ENCODE measurements at regions not wholly inside any gene's neighbourhood (a gene's known extent, or its start where the extent isn't known, plus 50 kb on each side); places are given as distances from the start of the nearest gene placed in this dataset.

DNA sequence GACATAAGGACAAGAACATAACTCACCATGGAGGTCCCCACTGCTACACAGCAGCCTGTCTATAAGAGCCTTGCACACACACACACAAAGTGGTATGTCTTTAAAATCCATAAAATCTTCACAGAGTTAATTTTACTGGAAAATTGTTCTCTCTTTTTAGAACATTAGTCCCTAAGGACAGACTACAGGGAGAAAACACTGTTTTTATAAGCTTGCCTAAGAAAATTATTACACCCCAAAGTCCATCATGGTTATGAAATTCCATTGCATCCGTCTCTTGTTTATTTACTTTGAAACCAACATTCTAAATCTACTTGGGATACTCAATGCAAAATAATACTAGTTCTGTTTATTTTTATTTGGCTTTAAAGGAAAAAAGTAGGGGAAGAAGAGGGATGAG, 197.4 kb downstream of the SETD4 start:
- WGBS (ENCODE audit: low lambda C conversion rate): 65% methylated on average over 1 of the region's 1 CpG
- H3K9ac ChIP-seq (ENCODE audit: insufficient read depth, low read depth, low read length): no peak overlapping the region
- FAIRE-seq: no peak
- H3K4me3 ChIP-seq (replicated peaks in 1 of 3; ENCODE audit: insufficient read depth in 1 of 3, low read depth in 2 of 3, low read length in 3 of 3): no peak overlapping the region
- H4K20me1 ChIP-seq (ENCODE audit: insufficient read depth, low read length): no peaks in the 10 kb centered on the region
- ChIA-PET CTCF (ENCODE audit: low intra/inter-chr PET ratio, low total read pairs) (no interaction called here), POLR2A (no interaction called here)
- H3K27ac ChIP-seq (ENCODE audit: extremely low read length, insufficient read depth, low read length): no peak overlapping the region
- no peak overlapping the region for H2AFZ ChIP-seq (ENCODE audit: low read length)
- no TSS peak for BruUV-seq (replicated peaks)
- no peaks in the 10 kb centered on the region for H3K79me2 ChIP-seq (ENCODE audit: insufficient read depth, low read length)
- no peaks in the 10 kb centered on the region for H3K27me3 ChIP-seq (ENCODE audit: control insufficient read depth in 1 of 2, insufficient read depth in 2 of 2, low read length in 2 of 2)
- no peaks in the 10 kb centered on the region for H3K9me3 ChIP-seq (ENCODE audit: low read length)
- intact Hi-C loops (cut with micrococcal nuclease; ENCODE audit: unreplicated experiment): no loop called here
- no peak for DNase-seq (ENCODE audit: low spot score)
- no peak for TF ChIP-seq CCAR2 (optimal IDR thresholded peaks at IDR 0.05; ENCODE audit: low read depth, low read length)
- TF ChIP-seq ZNF772 (CRISPR knock-in tag; IDR thresholded peaks at IDR 0.05): no peak
- TF ChIP-seq MNT (IDR thresholded peaks at IDR 0.05): no peak
- no peak overlapping the region for H3K4me2 ChIP-seq (ENCODE audit: low read depth, low read length)
- no peak for ATAC-seq
- H3K4me1 ChIP-seq (ENCODE audit: insufficient read depth, low read length): no peaks in the 10 kb centered on the region
- in situ Hi-C loops (cut with HindIII; ENCODE audit: extremely low pct_ligation_motif_present, low pct_unique_long_range_greater_than_20kb): no loop called here
- no peaks in the 10 kb centered on the region for H3K36me3 ChIP-seq (replicated peaks in 1 of 2; ENCODE audit: control insufficient read depth in 1 of 2, insufficient read depth in 2 of 2, low read length in 2 of 2)

GRCh38 chr21:35861661-35862060, 198.7 kb downstream of the SETD4 start:
- CTCF ChIA-PET (ENCODE audit: low intra/inter-chr PET ratio, low total read pairs): no interaction called here
- no TSS peak for BruUV-seq (replicated peaks)
- Histone ChIP-seq H3K9me3 (ENCODE audit: low read length) (no peaks in the 10 kb centered on the region), H3K79me2 (ENCODE audit: insufficient read depth, low read length) (no peaks in the 10 kb centered on the region), H3K4me1 (ENCODE audit: insufficient read depth, low read length) (no peaks in the 10 kb centered on the region), H3K36me3 (replicated peaks in 1 of 2; ENCODE audit: control insufficient read depth in 1 of 2, insufficient read depth in 2 of 2, low read length in 2 of 2) (no peaks in the 10 kb centered on the region), H3K27me3 (ENCODE audit: control insufficient read depth in 1 of 2, insufficient read depth in 2 of 2, low read length in 2 of 2) (no peaks in the 10 kb centered on the region), H2AFZ (ENCODE audit: low read length) (no peak overlapping the region), H3K4me2 (ENCODE audit: low read depth, low read length) (no peak overlapping the region), H3K4me3 (replicated peaks in 1 of 3; ENCODE audit: insufficient read depth in 1 of 3, low read depth in 2 of 3, low read length in 3 of 3) (no peak overlapping the region), H4K20me1 (ENCODE audit: insufficient read depth, low read length) (no peaks in the 10 kb centered on the region), H3K27ac (ENCODE audit: extremely low read length, insufficient read depth, low read length) (no peak overlapping the region), H3K9ac (ENCODE audit: insufficient read depth, low read depth, low read length) (no peak overlapping the region)
- no peak for FAIRE-seq
- in situ Hi-C loops (cut with HindIII; ENCODE audit: extremely low pct_ligation_motif_present, low pct_unique_long_range_greater_than_20kb) (no loop called here), intact Hi-C loops (cut with micrococcal nuclease; ENCODE audit: unreplicated experiment) (no loop called here)
- TF ChIP-seq SOX5 (CRISPR knock-in tag; IDR thresholded peaks at IDR 0.05; ENCODE audit: borderline replicate concordance): no peak
- no peak for TF ChIP-seq ZNF251 (CRISPR knock-in tag; IDR thresholded peaks at IDR 0.05)
- TF ChIP-seq, protein P1, sequence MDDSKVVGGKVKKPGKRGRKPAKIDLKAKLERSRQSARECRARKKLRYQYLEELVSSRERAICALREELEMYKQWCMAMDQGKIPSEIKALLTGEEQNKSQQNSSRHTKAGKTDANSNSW (CRISPR knock-in tag; IDR thresholded peaks at IDR 0.05; ENCODE audit: borderline replicate concordance): no peak
- no peak for TF ChIP-seq ZNF20 (CRISPR knock-in tag; IDR thresholded peaks at IDR 0.05)
- TF ChIP-seq MYC (CRISPR knock-in tag; IDR thresholded peaks at IDR 0.05; ENCODE audit: borderline replicate concordance): no peak
- no peak for TF ChIP-seq MAFG (CRISPR knock-in tag; IDR thresholded peaks at IDR 0.05)
- POLR2A ChIA-PET: no interaction called here
- DNase-seq (ENCODE audit: low spot score): no peak
- ATAC-seq: no peak

All from HepG2 (cell line).